Stomach (tissue), 8 donors: ENCODE measurements at regions not wholly inside any gene's neighbourhood (a gene's known extent, or its start where the extent isn't known, plus 50 kb on each side); places are given as distances from the start of the nearest gene placed in this dataset.
A peak's percentile ranks its signal among the peaks of the same experiment; 100 is the strongest.

Experiments
- DNase-seq, 2 donors: peaks; one replicate each; pipeline versions ENCODE4 v3.0.0 to v3.0.0-alpha.2; 2013 to 2019
- H3K27ac ChIP-seq, 5 donors: fragments of 200-600 bp in 4 of 5; sonication (generic) in 4 of 5; one replicate each; pipeline ENCODE4 v1.5.1; 2013 to 2019; ENCODE audit warnings: mild to moderate bottlenecking in 1 of 5, moderate library complexity in 1 of 5
- H3K27me3 ChIP-seq, 3 donors: fragments of 200-600 bp; sonication (generic); one replicate each; pipeline ENCODE4 v1.5.1; 2017 to 2019; ENCODE audit warnings: mixed run types in 1 of 3
- H3K36me3 ChIP-seq, 4 donors: fragments of 200-600 bp; sonication (generic); 1 replicate in 3 of 4; 2 replicates in 1 of 4; pipeline ENCODE4 v1.5.1; 2016 to 2019
- H3K4me1 ChIP-seq, 4 donors: fragments of 200-600 bp; sonication (generic); one replicate each; pipeline ENCODE4 v1.5.1; 2016 to 2019
- H3K4me3 ChIP-seq, 4 donors: fragments of 200-600 bp; sonication (generic) in 3 of 4; one replicate each; pipeline ENCODE4 v1.5.1; 2016 to 2019; ENCODE audit warnings: mild to moderate bottlenecking in 1 of 4
- H3K9me3 ChIP-seq, 4 donors: fragments of 200-600 bp; sonication (generic); one replicate each; pipeline ENCODE4 v1.5.1; 2016 to 2019
- EP300 ChIP-seq: sonication (generic); formaldehyde crosslinking; IDR thresholded peaks from one replicate; pipeline ENCODE4 v1.6.1; 2017; ENCODE audit warnings: antibody characterized with exemption
- POLR2A ChIP-seq, 4 donors: fragments of 450-650 bp; IDR thresholded peaks; one replicate each; pipeline ENCODE4 v1.6.1; 2016; ENCODE audit warnings: antibody characterized with exemption in 4 of 4, control low read depth in 2 of 4, mild to moderate bottlenecking in 1 of 4, moderate library complexity in 1 of 4
- POLR2AphosphoS5 ChIP-seq, 3 donors: sonication (generic); formaldehyde crosslinking; IDR thresholded peaks; one replicate each; pipeline ENCODE4 v1.6.1; 2016; ENCODE audit warnings: antibody characterized with exemption in 3 of 3
- WGBS, 5 donors: extraction: QIAGEN DNeasy Blood & Tissue Kit in 3 of 5; methylation state at CpG; one replicate each; pipeline versions ENCODE4 v1.1.5 to v1.1.7; 2013 to 2018; 5-methylcytosine and 5-hydroxymethylcytosine counted together
- intact Hi-C: fragments of 100-400 bp; cut with DNase I; formaldehyde crosslinking; loops from one replicate; pipeline ENCODE4 v1.15.1; 2023; ENCODE audit warnings: low total_unique reads
- TF ChIP-seq, protein P1 (sequence below), 7 experiments: fragments of 450-650 bp in 4 of 7; fragments of 200-600 bp in 3 of 7; sonication (generic) in 3 of 7; IDR thresholded peaks; one replicate each; pipeline ENCODE4 v1.5.1; 2016 to 2019; ENCODE audit warnings: antibody characterized with exemption in 7 of 7, control low read depth in 2 of 7, mild to moderate bottlenecking in 1 of 7
- donor health status: healthy with polysubstance abuse.
- donor health status: Bipolar disorder and iron deficiency.
- donor health status: healthy.

DNA sequence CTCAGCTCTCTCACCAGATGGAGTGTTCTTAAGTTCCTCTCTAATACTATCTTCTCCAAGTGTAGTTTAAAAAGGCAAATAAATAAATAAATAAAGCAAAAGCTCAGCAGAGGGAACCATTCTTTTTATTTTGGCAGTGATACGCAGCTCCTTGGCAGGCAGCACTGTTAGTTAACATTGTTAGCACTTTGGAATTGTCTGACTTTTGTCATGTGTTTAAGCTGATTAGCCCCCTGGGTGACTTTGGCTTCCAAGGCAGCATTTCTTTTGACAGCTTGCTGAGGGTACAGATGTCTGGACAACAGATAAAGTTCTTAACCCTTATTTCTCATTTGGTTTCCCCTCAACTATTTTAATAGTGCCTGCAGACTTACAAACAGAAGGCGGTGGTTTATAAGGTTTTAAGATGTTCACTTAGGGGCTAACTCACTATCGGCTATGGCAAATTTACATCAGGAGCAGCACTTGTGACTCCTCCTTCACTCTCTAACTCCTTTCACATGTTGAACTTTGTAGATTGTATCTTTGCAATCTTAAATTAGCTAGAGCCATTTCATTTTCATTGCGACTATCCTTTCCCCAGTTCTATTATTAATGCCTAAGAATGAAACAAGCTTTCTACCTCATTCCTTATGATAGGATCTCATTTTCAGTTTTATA is 213.4 kb downstream of the ZBBX start:
- Histone ChIP-seq H3K4me3 (no peak overlapping the region), H3K9me3 (no peaks in the 10 kb centered on the region), H3K4me1 (peaks cover 0 to 14% (median 0%) of the 10 kb centered on the region in 4 donors), H3K27me3 (no peaks in the 10 kb centered on the region), H3K36me3 (no peaks in the 10 kb centered on the region), H3K27ac (no peak overlapping the region)
- 45 to 63% (median 47%) methylated on average over 4 of the region's 4 CpGs for WGBS, 5 donors
- TF ChIP-seq POLR2AphosphoS5 (IDR thresholded peaks at IDR 0.05) (no peak), POLR2A (IDR thresholded peaks at IDR 0.05) (no peak), EP300 (no peak)
- TF ChIP-seq, protein P1, sequence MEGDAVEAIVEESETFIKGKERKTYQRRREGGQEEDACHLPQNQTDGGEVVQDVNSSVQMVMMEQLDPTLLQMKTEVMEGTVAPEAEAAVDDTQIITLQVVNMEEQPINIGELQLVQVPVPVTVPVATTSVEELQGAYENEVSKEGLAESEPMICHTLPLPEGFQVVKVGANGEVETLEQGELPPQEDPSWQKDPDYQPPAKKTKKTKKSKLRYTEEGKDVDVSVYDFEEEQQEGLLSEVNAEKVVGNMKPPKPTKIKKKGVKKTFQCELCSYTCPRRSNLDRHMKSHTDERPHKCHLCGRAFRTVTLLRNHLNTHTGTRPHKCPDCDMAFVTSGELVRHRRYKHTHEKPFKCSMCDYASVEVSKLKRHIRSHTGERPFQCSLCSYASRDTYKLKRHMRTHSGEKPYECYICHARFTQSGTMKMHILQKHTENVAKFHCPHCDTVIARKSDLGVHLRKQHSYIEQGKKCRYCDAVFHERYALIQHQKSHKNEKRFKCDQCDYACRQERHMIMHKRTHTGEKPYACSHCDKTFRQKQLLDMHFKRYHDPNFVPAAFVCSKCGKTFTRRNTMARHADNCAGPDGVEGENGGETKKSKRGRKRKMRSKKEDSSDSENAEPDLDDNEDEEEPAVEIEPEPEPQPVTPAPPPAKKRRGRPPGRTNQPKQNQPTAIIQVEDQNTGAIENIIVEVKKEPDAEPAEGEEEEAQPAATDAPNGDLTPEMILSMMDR (IDR thresholded peaks at IDR 0.05), result no peak
- intact Hi-C loops, result no loop called here
- peak in 1 of 2 donors; percentile 77 for DNase-seq

DNA sequence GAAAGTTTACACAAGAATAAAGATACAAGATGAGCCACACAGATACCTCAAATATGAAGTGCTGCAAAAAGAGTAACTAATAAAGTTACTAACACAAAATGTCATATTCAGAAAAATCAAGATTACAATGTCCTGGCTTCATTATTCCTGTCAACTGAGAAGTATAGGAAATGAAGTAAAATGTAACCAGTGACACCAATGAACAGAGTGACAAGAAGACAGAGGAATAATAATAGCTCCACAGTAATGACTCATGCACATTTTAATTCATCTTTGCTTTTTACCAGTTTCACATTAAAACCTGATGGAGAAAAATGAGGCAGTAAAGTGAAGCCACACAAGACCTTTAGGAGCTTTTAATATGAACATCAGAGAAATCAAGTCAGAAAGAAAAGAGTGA is 214.1 kb downstream of the ZBBX start:
- intact Hi-C loops, result no loop called here
- no peaks in the 10 kb centered on the region for H3K27me3 ChIP-seq
- H3K27ac ChIP-seq, result no peak overlapping the region
- no peak for TF ChIP-seq EP300
- H3K4me3 ChIP-seq, result no peak overlapping the region
- no peak for DNase-seq
- no peaks in the 10 kb centered on the region for H3K9me3 ChIP-seq
- no peaks in the 10 kb centered on the region for H3K36me3 ChIP-seq
- H3K4me1 ChIP-seq, result peaks cover 0 to 14% (median 0%) of the 10 kb centered on the region in 4 donors

DNA sequence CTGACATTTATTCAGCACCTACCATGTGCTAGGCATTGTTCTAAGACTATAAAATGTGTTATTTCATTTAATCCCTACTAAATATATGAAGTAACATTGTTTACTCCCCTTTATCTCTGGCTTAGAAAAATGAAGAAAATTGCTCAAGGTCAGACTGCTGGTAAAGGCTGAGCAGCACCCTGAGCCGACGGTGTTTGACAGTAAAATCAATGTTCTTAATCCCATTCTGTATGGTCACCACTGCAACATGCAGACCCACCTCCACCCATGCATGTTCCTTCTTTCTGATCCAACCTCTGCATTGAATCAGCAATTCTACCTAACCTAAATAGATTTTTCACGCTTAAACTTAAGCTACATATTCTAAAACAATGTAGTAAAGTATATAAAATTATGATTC is 216.5 kb downstream of the ZBBX start:
- Histone ChIP-seq H3K4me3 (no peak overlapping the region), H3K9me3 (no peaks in the 10 kb centered on the region), H3K4me1 (peaks cover 0 to 14% (median 0%) of the 10 kb centered on the region in 4 donors), H3K36me3 (no peaks in the 10 kb centered on the region), H3K27me3 (no peaks in the 10 kb centered on the region), H3K27ac (no peak overlapping the region)
- no peak for TF ChIP-seq POLR2AphosphoS5 (IDR thresholded peaks at IDR 0.05)
- TF ChIP-seq POLR2A (IDR thresholded peaks at IDR 0.05), result no peak
- TF ChIP-seq, protein P1 (IDR thresholded peaks at IDR 0.05), result no peak
- no peak for TF ChIP-seq EP300
- intact Hi-C loops, result no loop called here
- 59 to 79% (median 66%) methylated on average over 3 of the region's 3 CpGs for WGBS, 5 donors
- DNase-seq, result no peak

DNA sequence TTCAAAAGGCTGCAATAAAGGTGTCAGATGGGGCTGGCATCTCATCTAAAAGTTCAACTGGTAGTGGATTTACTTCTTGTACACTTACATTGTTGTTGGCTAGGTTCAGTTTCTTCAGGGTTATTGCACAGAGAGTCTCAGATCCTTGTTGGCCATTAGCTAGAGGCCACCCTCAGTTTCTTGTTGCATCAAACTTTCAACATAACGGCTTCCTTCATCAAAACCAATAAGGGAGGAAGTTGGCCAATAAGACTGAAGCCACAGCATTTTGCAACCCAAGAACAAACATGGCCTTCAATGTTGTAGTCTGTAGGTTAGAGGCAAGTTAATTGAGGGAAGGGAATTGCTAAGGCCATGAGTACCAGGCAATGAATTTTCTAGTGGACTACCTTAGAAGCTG is 218.0 kb downstream of the ZBBX start:
- no peak for TF ChIP-seq EP300
- TF ChIP-seq POLR2AphosphoS5 (IDR thresholded peaks at IDR 0.05), result no peak
- TF ChIP-seq POLR2A (IDR thresholded peaks at IDR 0.05), result no peak
- TF ChIP-seq, protein P1 (IDR thresholded peaks at IDR 0.05), result no peak
- H3K4me3 ChIP-seq, result no peak overlapping the region
- H3K36me3 ChIP-seq, result no peaks in the 10 kb centered on the region
- 71 to 90% (median 79%) methylated on average over 1 of the region's 1 CpG for WGBS, 5 donors
- no peak for DNase-seq
- no peaks in the 10 kb centered on the region for H3K9me3 ChIP-seq
- no peak overlapping the region for H3K27ac ChIP-seq
- no peaks in the 10 kb centered on the region for H3K27me3 ChIP-seq
- peaks cover 0 to 9% (median 0%) of the 10 kb centered on the region in 4 donors for H3K4me1 ChIP-seq
- intact Hi-C loops, result no loop called here

DNA sequence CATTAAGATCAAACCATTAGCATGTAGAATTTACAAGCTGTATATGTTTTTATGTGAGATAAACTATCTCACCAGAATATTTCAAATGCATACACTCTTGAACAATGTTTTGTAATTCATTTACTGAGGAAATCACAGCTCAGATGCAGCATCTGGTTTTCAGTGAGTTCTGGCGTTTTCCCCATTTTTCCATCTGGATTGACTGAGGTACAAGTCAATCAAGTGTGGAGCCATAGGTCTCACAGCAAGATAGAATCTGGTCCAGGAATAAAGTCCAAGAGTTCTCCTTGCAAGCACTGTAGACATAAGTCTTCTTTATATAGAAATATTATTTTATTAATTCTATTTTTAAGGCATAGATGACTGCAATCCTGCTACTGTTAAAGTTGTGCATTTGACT is 219.3 kb downstream of the ZBBX start:
- Histone ChIP-seq H3K27me3 (no peaks in the 10 kb centered on the region), H3K4me1 (no peaks in the 10 kb centered on the region), H3K4me3 (no peak overlapping the region), H3K9me3 (peaks cover 3 to 12% (median 6%) of the 10 kb centered on the region in 4 donors), H3K36me3 (no peaks in the 10 kb centered on the region), H3K27ac (no peak overlapping the region)
- TF ChIP-seq POLR2AphosphoS5 (IDR thresholded peaks at IDR 0.05) (no peak), EP300 (no peak), POLR2A (IDR thresholded peaks at IDR 0.05) (no peak)
- TF ChIP-seq, protein P1 (IDR thresholded peaks at IDR 0.05), result no peak
- 82 to 94% (median 85%) methylated on average over 1 of the region's 1 CpG for WGBS, 5 donors
- DNase-seq, result peak in 1 of 2 donors; percentile 12
- intact Hi-C loops, result no loop called here
